ENCODE measurements at regions not wholly inside any gene's neighbourhood (a gene's known extent, or its start where the extent isn't known, plus 50 kb on each side); places are given as distances from the start of the nearest gene placed in this dataset.

DNA sequence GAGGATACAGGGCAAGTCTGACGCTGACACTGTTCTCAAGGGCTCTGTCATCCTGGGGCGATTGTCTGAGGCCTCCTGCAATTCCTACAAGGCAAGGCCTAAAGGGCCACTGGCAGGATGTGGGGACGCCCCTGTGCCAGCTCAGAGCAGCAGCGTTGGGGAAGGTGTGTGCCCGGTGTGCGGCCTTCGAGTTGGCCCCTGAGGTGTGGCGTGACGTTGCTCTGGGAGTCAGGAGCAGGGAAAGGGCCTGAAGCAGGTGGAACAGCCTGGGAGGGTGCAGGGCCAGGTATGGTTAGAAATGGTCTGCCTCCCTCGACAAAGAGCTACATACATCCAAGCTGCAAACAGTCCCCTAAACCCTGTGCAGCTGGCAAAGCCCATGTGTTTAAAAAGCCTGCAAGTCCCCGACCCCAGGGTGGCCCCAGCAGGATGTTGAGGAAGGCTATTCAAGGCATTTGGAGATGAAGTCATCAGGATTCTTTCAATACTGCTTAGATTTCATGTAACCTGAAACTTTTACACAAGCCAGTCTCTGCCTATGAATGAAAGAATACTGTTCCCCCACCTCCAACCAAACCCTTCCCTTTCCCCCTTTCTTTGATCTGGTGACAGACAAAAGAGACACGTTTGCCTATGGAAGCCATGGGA, 142.5 kb upstream of the TNS3 start:
- Mint-ChIP-seq H3K36me3 (no peaks in the 10 kb centered on the region), H3K27me3 (peaks cover 15% of the 10 kb centered on the region), H3K27ac (no peak overlapping the region), H3K4me3 (no peak overlapping the region), H3K4me1 (no peaks in the 10 kb centered on the region), H3K9me3 (no peaks in the 10 kb centered on the region)
- DNase-seq (no peak), ATAC-seq (ENCODE audit: low read depth) (no peak)
- POLR2A ChIA-PET: no interaction called here

- Mint-ChIP-seq H3K36me3 (no peaks in the 10 kb centered on the region), H3K4me3 (no peak overlapping the region), H3K4me1 (no peaks in the 10 kb centered on the region), H3K27me3 (peaks cover 3% of the 10 kb centered on the region), H3K27ac (no peak overlapping the region), H3K9me3 (no peaks in the 10 kb centered on the region)
- no peak for DNase-seq
- POLR2A ChIA-PET: no interaction called here
- no peak for ATAC-seq (ENCODE audit: low read depth)
Measured at GRCh38 chr7:47722126-47722525, 140.2 kb upstream of the TNS3 start.

DNA sequence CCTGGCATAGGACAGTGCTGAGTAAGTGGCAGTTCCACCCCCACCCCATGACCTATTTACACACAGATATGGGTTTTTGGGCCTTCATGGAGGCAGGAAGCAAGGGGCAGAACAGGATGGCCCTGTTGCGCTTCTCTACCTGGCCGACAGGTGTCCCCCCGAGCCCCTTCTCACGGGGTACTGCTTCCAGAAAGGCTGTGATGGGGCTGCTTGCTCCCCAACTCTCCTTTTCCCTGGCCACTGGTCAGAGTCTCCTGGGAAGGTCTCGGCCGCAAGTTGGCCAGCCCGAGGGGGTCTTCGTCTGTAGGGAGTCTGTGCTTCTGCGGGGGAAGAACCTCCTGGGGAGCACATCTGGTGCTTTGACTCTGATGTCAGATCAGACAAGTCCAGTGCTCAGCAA, 139.8 kb upstream of the TNS3 start:
- no peak for DNase-seq
- peaks cover 1% of the 10 kb centered on the region for H3K27me3 Mint-ChIP-seq
- POLR2A ChIA-PET: no interaction called here
- ATAC-seq (ENCODE audit: low read depth): no peak
- H3K27ac Mint-ChIP-seq: no peak overlapping the region
- no peaks in the 10 kb centered on the region for H3K36me3 Mint-ChIP-seq
- no peaks in the 10 kb centered on the region for H3K9me3 Mint-ChIP-seq
- no peaks in the 10 kb centered on the region for H3K4me1 Mint-ChIP-seq
- H3K4me3 Mint-ChIP-seq: no peak overlapping the region

DNA sequence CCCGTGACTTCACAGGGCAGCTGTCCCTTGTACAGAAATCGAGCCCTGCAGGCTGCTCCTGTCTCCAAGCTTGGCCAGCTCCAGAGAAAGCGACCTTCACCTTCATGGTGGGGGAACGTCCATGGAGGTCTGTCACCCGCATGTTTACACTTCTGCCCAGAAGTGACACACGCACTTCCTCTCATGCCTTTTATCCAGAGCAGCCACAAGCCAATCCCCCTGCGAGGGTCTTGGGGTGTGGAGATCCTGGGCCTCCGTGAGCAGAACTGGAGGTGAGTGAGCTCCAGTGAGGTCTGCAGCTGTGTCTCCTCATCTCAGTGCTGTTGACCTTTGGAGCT, 139.0 kb upstream of the TNS3 start:
- Mint-ChIP-seq H3K9me3 (no peaks in the 10 kb centered on the region), H3K36me3 (no peaks in the 10 kb centered on the region), H3K4me3 (no peak overlapping the region), H3K27me3 (no peaks in the 10 kb centered on the region), H3K27ac (no peak overlapping the region), H3K4me1 (no peaks in the 10 kb centered on the region)
- DNase-seq: no peak
- ATAC-seq (ENCODE audit: low read depth): no peak
- POLR2A ChIA-PET: no interaction called here

DNA sequence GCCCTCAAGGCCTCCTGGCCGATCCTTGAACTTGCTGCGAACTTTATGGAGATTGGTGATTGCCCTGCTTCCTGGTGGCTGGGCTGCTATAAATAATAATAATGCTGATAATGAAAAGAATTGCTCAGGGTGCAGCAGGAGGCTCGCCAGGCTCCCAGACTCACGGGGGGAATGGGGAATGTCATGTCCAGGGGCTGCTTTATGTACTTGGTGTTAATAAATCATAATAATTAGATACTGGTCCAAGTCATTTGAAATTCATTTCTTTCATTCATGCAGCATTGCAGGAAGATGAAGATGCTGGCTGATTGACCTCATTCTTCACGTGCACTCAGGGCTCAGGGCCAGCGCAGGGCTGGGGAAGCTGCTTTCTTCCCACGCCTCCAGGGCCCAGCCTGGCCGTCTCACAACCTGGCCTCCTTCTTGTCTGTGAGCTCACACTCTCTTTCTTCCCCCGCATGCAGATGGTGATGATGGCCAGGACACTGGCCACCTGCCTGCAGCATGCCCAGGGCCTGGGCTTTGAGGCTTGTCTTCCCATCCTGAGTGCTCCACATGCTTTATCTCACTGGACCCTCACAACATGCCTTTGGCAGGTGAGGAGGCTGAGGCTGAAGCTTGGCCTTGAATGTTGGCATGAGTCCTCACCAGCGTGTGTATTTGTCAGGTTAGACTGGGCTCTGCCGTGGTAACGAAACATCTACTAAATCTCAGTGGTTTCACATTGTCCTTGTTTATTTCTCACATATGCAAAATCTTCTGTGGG, 138.4 kb upstream of the TNS3 start:
- POLR2A ChIA-PET: no interaction called here
- Mint-ChIP-seq H3K4me1 (peaks cover 1% of the 10 kb centered on the region), H3K27ac (no peak overlapping the region), H3K36me3 (no peaks in the 10 kb centered on the region), H3K27me3 (no peaks in the 10 kb centered on the region), H3K9me3 (no peaks in the 10 kb centered on the region), H3K4me3 (no peak overlapping the region)
- ATAC-seq (ENCODE audit: low read depth) (no peak), DNase-seq (no peak)

DNA sequence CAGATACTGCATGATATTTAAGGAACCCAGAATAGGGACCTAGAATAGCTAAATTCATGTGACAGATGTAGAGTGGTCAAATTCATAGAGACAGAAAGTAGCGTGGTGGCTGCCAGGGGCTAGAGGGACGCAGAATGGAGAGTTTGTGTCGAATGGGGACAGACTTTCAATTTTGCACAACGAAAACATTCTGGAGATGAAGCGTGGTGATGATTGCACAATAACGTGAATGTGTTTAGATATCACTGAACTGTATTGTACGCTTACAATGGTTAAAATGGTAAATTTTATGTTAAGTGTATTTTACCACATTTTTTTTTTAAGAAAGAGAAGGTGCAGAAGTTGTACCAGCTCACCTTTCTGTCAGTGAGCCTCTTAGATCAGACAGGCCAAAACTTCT, 137.8 kb upstream of the TNS3 start:
- Mint-ChIP-seq H3K4me3 (no peak overlapping the region), H3K27ac (no peak overlapping the region)

DNA sequence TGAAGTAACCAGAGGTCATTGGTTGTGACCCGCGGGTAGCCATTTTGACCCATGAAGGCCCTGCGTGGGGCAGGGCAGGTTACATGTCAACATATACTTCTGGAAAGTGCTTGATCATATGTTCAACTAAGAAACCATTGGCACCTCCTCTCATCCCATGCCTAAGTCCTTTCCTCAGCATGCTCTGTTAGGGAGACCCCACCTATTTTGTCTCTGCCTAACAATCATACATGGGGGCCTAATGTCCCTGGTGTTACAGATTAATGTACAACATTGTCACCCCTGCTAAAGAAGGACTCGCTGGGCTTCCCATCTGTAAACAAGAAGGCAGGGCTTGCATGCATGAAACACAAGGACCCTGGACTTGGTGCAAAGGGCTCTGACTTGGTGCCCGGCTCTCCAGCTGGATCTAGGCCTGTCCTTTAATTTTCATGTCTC, 133.7 kb upstream of the TNS3 start:
- ATAC-seq (ENCODE audit: low read depth) (no peak), DNase-seq (no peak)
- H3K36me3 Mint-ChIP-seq: no peaks in the 10 kb centered on the region
- no peak overlapping the region for H3K27ac Mint-ChIP-seq
- no peaks in the 10 kb centered on the region for H3K27me3 Mint-ChIP-seq
- H3K4me1 Mint-ChIP-seq: peaks cover 2% of the 10 kb centered on the region
- no peak overlapping the region for H3K4me3 Mint-ChIP-seq
- POLR2A ChIA-PET: no interaction called here
- no peaks in the 10 kb centered on the region for H3K9me3 Mint-ChIP-seq

More for the DNA sequence above, 137.8 kb upstream of the TNS3 start:
- H3K27me3 Mint-ChIP-seq: no peaks in the 10 kb centered on the region
- H3K4me1 Mint-ChIP-seq: peaks cover 2% of the 10 kb centered on the region
- H3K9me3 Mint-ChIP-seq: no peaks in the 10 kb centered on the region
- H3K36me3 Mint-ChIP-seq: no peaks in the 10 kb centered on the region
- DNase-seq (no peak), ATAC-seq (ENCODE audit: low read depth) (no peak)
- POLR2A ChIA-PET: no interaction called here

DNA sequence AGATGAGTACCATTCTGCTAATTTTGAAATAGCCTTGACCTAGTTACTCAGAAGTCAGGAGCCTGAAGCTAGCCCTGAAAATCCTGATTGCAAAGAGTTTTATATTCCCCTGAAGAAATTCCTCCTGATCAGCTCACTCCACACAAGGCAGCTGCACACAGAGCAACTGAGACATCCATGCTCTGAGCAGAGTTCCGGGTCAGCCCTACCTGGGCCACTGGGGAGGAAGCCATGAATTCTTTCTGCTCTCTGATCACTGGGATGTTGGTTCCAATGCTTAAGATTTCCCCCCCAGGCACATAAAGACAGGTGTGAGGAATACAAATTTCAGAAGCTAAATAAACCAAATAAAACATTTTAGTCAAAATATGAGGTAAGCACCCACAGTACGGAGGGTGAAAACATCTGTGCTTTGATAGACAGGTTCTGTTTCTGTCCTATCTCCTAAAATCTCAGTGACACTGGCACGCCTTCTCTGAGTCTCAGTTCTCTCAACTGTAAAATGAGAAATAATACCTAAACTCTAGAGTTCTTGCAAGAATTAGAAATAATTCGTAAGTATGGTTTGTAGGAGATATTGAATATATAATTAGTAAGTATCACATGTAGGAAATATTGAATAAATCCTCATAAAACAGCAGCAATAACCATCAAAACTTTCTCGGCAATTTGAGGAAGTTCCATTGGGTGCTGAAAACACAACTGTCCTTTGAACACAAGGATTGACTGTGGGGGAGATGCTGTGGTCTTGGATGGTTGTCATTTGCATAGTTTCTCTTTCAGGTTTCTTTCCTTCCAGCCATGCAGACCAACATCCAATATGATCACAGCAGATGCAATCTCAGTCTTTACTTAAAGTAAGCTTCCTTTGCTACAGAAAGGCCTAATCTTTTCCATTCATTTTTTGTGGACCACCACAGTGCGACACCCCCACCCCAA, 133.0 kb upstream of the TNS3 start:
- POLR2A ChIA-PET: no interaction called here
- Mint-ChIP-seq H3K27ac (no peak overlapping the region), H3K9me3 (no peaks in the 10 kb centered on the region), H3K4me1 (peaks cover 2% of the 10 kb centered on the region), H3K4me3 (no peak overlapping the region), H3K27me3 (no peaks in the 10 kb centered on the region), H3K36me3 (no peaks in the 10 kb centered on the region)
- ATAC-seq (ENCODE audit: low read depth): no peak
- DNase-seq: no peak

DNA sequence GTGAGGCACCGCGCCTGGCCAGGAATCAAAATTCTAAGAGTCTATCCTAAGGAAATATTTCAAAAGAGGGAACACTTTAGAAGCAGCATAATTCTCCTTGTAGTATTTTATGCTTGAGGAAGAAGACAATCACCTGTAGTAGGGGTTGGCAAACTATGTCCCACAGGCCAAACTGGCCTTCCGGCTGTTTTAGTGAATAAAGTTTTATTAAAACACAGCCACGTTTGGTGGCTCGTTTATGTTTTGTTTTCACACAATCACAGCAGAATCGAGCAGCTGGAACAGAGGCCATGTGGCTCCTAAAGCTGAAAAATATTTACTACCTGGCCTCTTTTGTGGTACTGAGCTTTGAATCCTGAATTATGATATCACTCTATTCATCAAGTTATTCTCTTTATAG, 131.7 kb upstream of the TNS3 start:
- Mint-ChIP-seq H3K9me3 (no peaks in the 10 kb centered on the region), H3K4me3 (no peak overlapping the region), H3K4me1 (peaks cover 2% of the 10 kb centered on the region), H3K27ac (no peak overlapping the region), H3K27me3 (no peaks in the 10 kb centered on the region), H3K36me3 (no peaks in the 10 kb centered on the region)
- POLR2A ChIA-PET: no interaction called here
- DNase-seq: no peak
- ATAC-seq (ENCODE audit: low read depth): no peak

DNA sequence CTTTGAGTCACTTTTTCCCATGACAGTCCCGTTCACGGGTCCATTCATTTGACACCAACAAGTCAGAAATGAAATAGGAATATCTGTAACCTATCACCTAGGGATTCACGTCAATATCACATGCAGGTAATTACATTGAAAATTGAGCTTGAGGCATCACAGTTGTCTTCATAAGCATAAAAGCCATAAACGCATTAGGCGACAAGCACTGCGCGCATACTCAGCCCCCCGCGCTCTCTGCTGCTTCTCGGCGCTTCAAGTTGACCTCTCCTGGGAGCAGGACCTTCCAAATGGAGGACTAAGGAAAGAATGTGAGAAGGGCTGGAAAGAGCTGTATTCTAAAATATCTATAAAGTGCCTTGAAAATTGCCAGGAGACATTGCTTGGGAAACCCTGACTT, 130.5 kb upstream of the TNS3 start:
- Mint-ChIP-seq H3K36me3 (no peaks in the 10 kb centered on the region), H3K4me1 (peaks cover 2% of the 10 kb centered on the region), H3K27me3 (no peaks in the 10 kb centered on the region), H3K4me3 (no peak overlapping the region), H3K27ac (no peak overlapping the region), H3K9me3 (no peaks in the 10 kb centered on the region)
- POLR2A ChIA-PET: interaction anchor here (0.6 kb wide), 1 partner anchor 91 kb away, joined by 5 read pairs; no protein-coding TSS in a partner anchor
- DNase-seq: no peak
- ATAC-seq (ENCODE audit: low read depth): no peak

- Mint-ChIP-seq H3K4me3 (no peak overlapping the region), H3K27ac (no peak overlapping the region), H3K9me3 (no peaks in the 10 kb centered on the region), H3K4me1 (peaks cover 2% of the 10 kb centered on the region), H3K27me3 (no peaks in the 10 kb centered on the region), H3K36me3 (no peaks in the 10 kb centered on the region)
- no peak for ATAC-seq (ENCODE audit: low read depth)
- POLR2A ChIA-PET: interaction anchor here (0.6 kb wide), 1 partner anchor 90 kb away, joined by 5 read pairs; no protein-coding TSS in a partner anchor
- no peak for DNase-seq
Measured at GRCh38 chr7:47711776-47712175, 129.9 kb upstream of the TNS3 start.

GRCh38 chr7:47710201-47710935, 128.5 kb upstream of the TNS3 start:
- Mint-ChIP-seq H3K36me3 (no peaks in the 10 kb centered on the region), H3K4me1 (peaks cover 1% of the 10 kb centered on the region), H3K4me3 (no peak overlapping the region), H3K27ac (no peak overlapping the region), H3K27me3 (no peaks in the 10 kb centered on the region), H3K9me3 (no peaks in the 10 kb centered on the region)
- POLR2A ChIA-PET: no interaction called here
- ATAC-seq (ENCODE audit: low read depth): no peak
- DNase-seq: no peak

- Mint-ChIP-seq H3K27me3 (no peaks in the 10 kb centered on the region), H3K36me3 (no peaks in the 10 kb centered on the region), H3K4me1 (no peaks in the 10 kb centered on the region), H3K9me3 (no peaks in the 10 kb centered on the region), H3K27ac (no peak overlapping the region), H3K4me3 (no peak overlapping the region)
- POLR2A ChIA-PET: no interaction called here
- ATAC-seq (ENCODE audit: low read depth) (no peak), DNase-seq (no peak)
Measured at GRCh38 chr7:47709451-47709850, 127.5 kb upstream of the TNS3 start.

Measured in activated naive CD8-positive, alpha-beta T cell treated with anti-CD3 and anti-CD28 coated beads, Interleukin-2, amount 10 ng/mL, durations not matched to agents 7 days and 5 days (primary cell).